Stimulated activated effector memory CD8-positive, alpha-beta T cell treated with anti-CD3 and anti-CD28 coated beads, Interleukin-12 subunit alpha, Interleukin-12 subunit beta, amount 100 ng/mL, for 72 hours (primary cell): ENCODE measurements at regions not wholly inside any gene's neighbourhood (a gene's known extent, or its start where the extent isn't known, plus 50 kb on each side); places are given as distances from the start of the nearest gene placed in this dataset.

Experiments used
- ATAC-seq: fragments of 150-1000 bp; cut with Tn5 transposase; 2 replicates; pipeline ENCODE4 v1.10.0; 2021
- DNase-seq, 2 donors: peaks; one replicate each; pipeline ENCODE4 v3.0.0; 2021 to 2022; ENCODE audit warnings: low spot score in 2 of 2
- H3K27ac Mint-ChIP-seq: one replicate; pipeline ENCODE4 v1.8.0; 2022; ENCODE audit warnings: mild to moderate bottlenecking, mixed read lengths
- H3K36me3 Mint-ChIP-seq: one replicate; pipeline ENCODE4 v1.8.0; 2022; ENCODE audit warnings: mild to moderate bottlenecking, mixed read lengths
- H3K4me1 Mint-ChIP-seq: one replicate; pipeline ENCODE4 v1.8.0; 2022; ENCODE audit warnings: mixed read lengths
- H3K4me3 Mint-ChIP-seq: one replicate; pipeline ENCODE4 v1.8.0; 2022; ENCODE audit warnings: mild to moderate bottlenecking, mixed read lengths
- H3K9me3 Mint-ChIP-seq: one replicate; pipeline ENCODE4 v1.8.0; 2022; ENCODE audit warnings: mixed read lengths

GRCh38 chr4:66863481-66863880 is 681.8 kb downstream of the CENPC start:
- Mint-ChIP-seq H3K27ac (no peak overlapping the region), H3K4me1 (no peaks in the 10 kb centered on the region), H3K9me3 (peaks cover 7% of the 10 kb centered on the region), H3K36me3 (no peaks in the 10 kb centered on the region), H3K4me3 (no peak overlapping the region)
- no peak for ATAC-seq
- DNase-seq: no peak

GRCh38 chr4:66855956-66856355 is 689.3 kb downstream of the CENPC start:
- no peak for ATAC-seq
- Mint-ChIP-seq H3K4me3 (no peak overlapping the region), H3K4me1 (no peaks in the 10 kb centered on the region), H3K27ac (no peak overlapping the region), H3K9me3 (peaks cover 16% of the 10 kb centered on the region), H3K36me3 (no peaks in the 10 kb centered on the region)
- no peak for DNase-seq

GRCh38 chr4:66853845-66854244 is 691.5 kb downstream of the CENPC start:
- DNase-seq: no peak
- ATAC-seq: no peak
- Mint-ChIP-seq H3K27ac (no peak overlapping the region), H3K4me1 (no peaks in the 10 kb centered on the region), H3K4me3 (no peak overlapping the region), H3K36me3 (no peaks in the 10 kb centered on the region), H3K9me3 (peaks cover 17% of the 10 kb centered on the region)

- peaks cover 16% of the 10 kb centered on the region for H3K9me3 Mint-ChIP-seq
- H3K27ac Mint-ChIP-seq: no peak overlapping the region
- no peak for ATAC-seq
- H3K36me3 Mint-ChIP-seq: no peaks in the 10 kb centered on the region
- no peak for DNase-seq
- H3K4me3 Mint-ChIP-seq: no peak overlapping the region
- no peaks in the 10 kb centered on the region for H3K4me1 Mint-ChIP-seq
Observed at GRCh38 chr4:66852843-66853242, 692.5 kb downstream of the CENPC start.

GRCh38 chr4:66849596-66849995 is 695.7 kb downstream of the CENPC start:
- no peaks in the 10 kb centered on the region for H3K4me1 Mint-ChIP-seq
- ATAC-seq: no peak
- H3K36me3 Mint-ChIP-seq: no peaks in the 10 kb centered on the region
- peaks cover 14% of the 10 kb centered on the region for H3K9me3 Mint-ChIP-seq
- no peak overlapping the region for H3K27ac Mint-ChIP-seq
- H3K4me3 Mint-ChIP-seq: no peak overlapping the region
- DNase-seq: no peak

- Mint-ChIP-seq H3K27ac (no peak overlapping the region), H3K4me3 (no peak overlapping the region), H3K4me1 (no peaks in the 10 kb centered on the region), H3K9me3 (peaks cover 14% of the 10 kb centered on the region), H3K36me3 (no peaks in the 10 kb centered on the region)
- ATAC-seq (no peak), DNase-seq (no peak)
Observed at GRCh38 chr4:66842724-66843088, 702.6 kb downstream of the CENPC start.

GRCh38 chr4:66842026-66842723 is 703.1 kb downstream of the CENPC start:
- DNase-seq: no peak
- peaks cover 14% of the 10 kb centered on the region for H3K9me3 Mint-ChIP-seq
- H3K36me3 Mint-ChIP-seq: no peaks in the 10 kb centered on the region
- H3K4me3 Mint-ChIP-seq: no peak overlapping the region
- no peaks in the 10 kb centered on the region for H3K4me1 Mint-ChIP-seq
- no peak overlapping the region for H3K27ac Mint-ChIP-seq
- no peak for ATAC-seq

- no peak for DNase-seq
- H3K9me3 Mint-ChIP-seq: peaks cover 14% of the 10 kb centered on the region
- no peak for ATAC-seq
- no peaks in the 10 kb centered on the region for H3K4me1 Mint-ChIP-seq
- H3K4me3 Mint-ChIP-seq: no peak overlapping the region
- H3K36me3 Mint-ChIP-seq: no peaks in the 10 kb centered on the region
- no peak overlapping the region for H3K27ac Mint-ChIP-seq
Observed at GRCh38 chr4:66840178-66840577, 705.1 kb downstream of the CENPC start.

- Mint-ChIP-seq H3K27ac (no peak overlapping the region), H3K4me1 (no peaks in the 10 kb centered on the region), H3K9me3 (peaks cover 23% of the 10 kb centered on the region), H3K4me3 (no peak overlapping the region), H3K36me3 (no peaks in the 10 kb centered on the region)
- ATAC-seq: no peak
- DNase-seq: no peak
Observed at GRCh38 chr4:66837279-66837922, 707.9 kb downstream of the CENPC start.

GRCh38 chr4:66829310-66829709 is 716.0 kb downstream of the CENPC start:
- peaks cover 29% of the 10 kb centered on the region for H3K9me3 Mint-ChIP-seq
- no peak overlapping the region for H3K27ac Mint-ChIP-seq
- H3K36me3 Mint-ChIP-seq: no peaks in the 10 kb centered on the region
- no peak overlapping the region for H3K4me3 Mint-ChIP-seq
- DNase-seq (no peak), ATAC-seq (no peak)
- no peaks in the 10 kb centered on the region for H3K4me1 Mint-ChIP-seq

- Mint-ChIP-seq H3K4me1 (no peaks in the 10 kb centered on the region), H3K9me3 (peaks cover 9% of the 10 kb centered on the region)
- ATAC-seq: no peak
Observed at GRCh38 chr4:66820681-66821080, 724.6 kb downstream of the CENPC start.

GRCh38 chr4:66814277-66814676 is 731.0 kb downstream of the CENPC start:
- Mint-ChIP-seq H3K27ac (no peak overlapping the region), H3K36me3 (no peaks in the 10 kb centered on the region), H3K4me1 (no peaks in the 10 kb centered on the region), H3K9me3 (peaks cover 2% of the 10 kb centered on the region), H3K4me3 (no peak overlapping the region)
- no peak for DNase-seq
- ATAC-seq: no peak

More at GRCh38 chr4:66820681-66821080, 724.6 kb downstream of the CENPC start:
- no peak for DNase-seq
- Mint-ChIP-seq H3K27ac (no peak overlapping the region), H3K4me3 (no peak overlapping the region), H3K36me3 (no peaks in the 10 kb centered on the region)

- H3K27ac Mint-ChIP-seq: no peak overlapping the region
- no peaks in the 10 kb centered on the region for H3K36me3 Mint-ChIP-seq
- no peak for DNase-seq
- no peaks in the 10 kb centered on the region for H3K4me1 Mint-ChIP-seq
- peaks cover 6% of the 10 kb centered on the region for H3K9me3 Mint-ChIP-seq
- ATAC-seq: no peak
- no peak overlapping the region for H3K4me3 Mint-ChIP-seq
Observed at GRCh38 chr4:66805582-66805981, 739.7 kb downstream of the CENPC start.

- no peak overlapping the region for H3K27ac Mint-ChIP-seq
- ATAC-seq (no peak), DNase-seq (no peak)
- H3K4me3 Mint-ChIP-seq: no peak overlapping the region
- H3K36me3 Mint-ChIP-seq: no peaks in the 10 kb centered on the region
- peaks cover 6% of the 10 kb centered on the region for H3K9me3 Mint-ChIP-seq
- H3K4me1 Mint-ChIP-seq: no peaks in the 10 kb centered on the region
Observed at GRCh38 chr4:66804979-66805378, 740.3 kb downstream of the CENPC start.

GRCh38 chr4:66797608-66798007 is 747.7 kb downstream of the CENPC start:
- ATAC-seq: no peak
- DNase-seq: no peak
- H3K27ac Mint-ChIP-seq: no peak overlapping the region
- H3K4me1 Mint-ChIP-seq: no peaks in the 10 kb centered on the region
- H3K36me3 Mint-ChIP-seq: no peaks in the 10 kb centered on the region
- peaks cover under 1% of the 10 kb centered on the region for H3K9me3 Mint-ChIP-seq
- no peak overlapping the region for H3K4me3 Mint-ChIP-seq

GRCh38 chr4:66795724-66796123 is 749.6 kb downstream of the CENPC start:
- peaks cover 6% of the 10 kb centered on the region for H3K9me3 Mint-ChIP-seq
- no peak overlapping the region for H3K27ac Mint-ChIP-seq
- H3K36me3 Mint-ChIP-seq: no peaks in the 10 kb centered on the region
- no peak overlapping the region for H3K4me3 Mint-ChIP-seq
- DNase-seq (no peak), ATAC-seq (no peak)
- no peaks in the 10 kb centered on the region for H3K4me1 Mint-ChIP-seq
